OCI-LY1 (cell line): ENCODE measurements at regions not wholly inside any gene's neighbourhood (a gene's known extent, or its start where the extent isn't known, plus 50 kb on each side); places are given as distances from the start of the nearest gene placed in this dataset.

ENCODE experiments used
- H2AFZ ChIP-seq: fragments of 200-600 bp; sonication (generic), shearing (Covaris generic); 2 replicates; pipeline ENCODE4 v1.6.0; 2014; ENCODE audit warnings: antibody characterized with exemption, mild to moderate bottlenecking, low read length
- H3F3A ChIP-seq: fragments of 200-600 bp; sonication (generic), shearing (Covaris generic); 2 replicates; pipeline ENCODE4 v1.6.0; 2014; ENCODE audit warnings: mild to moderate bottlenecking, antibody characterized with exemption, low read length, moderate library complexity; ENCODE audit not compliant: insufficient read depth
- H3K27ac ChIP-seq: fragments of 200-600 bp; sonication (generic); 2 replicates; pipeline ENCODE4 v1.5.1; 2014; ENCODE audit warnings: low read length, mixed run types, mild to moderate bottlenecking, low read depth; ENCODE audit not compliant: poor library complexity, severe bottlenecking
- H3K27me3 ChIP-seq: fragments of 200-600 bp; sonication (generic); 2 replicates; pipeline ENCODE4 v1.6.0; 2014; ENCODE audit warnings: antibody characterized with exemption, mild to moderate bottlenecking, low read length, moderate library complexity; ENCODE audit not compliant: insufficient read depth
- H3K36me3 ChIP-seq: fragments of 200-600 bp; sonication (generic); 2 replicates; pipeline ENCODE4 v1.6.1; 2014; ENCODE audit warnings: mild to moderate bottlenecking, antibody characterized with exemption, low read length, moderate library complexity, mixed read lengths; ENCODE audit not compliant: insufficient read depth
- H3K4me1 ChIP-seq: fragments of 200-600 bp; sonication (generic); 2 replicates; pipeline ENCODE4 v1.5.1; 2014; ENCODE audit warnings: mild to moderate bottlenecking, low read length, moderate library complexity; ENCODE audit not compliant: insufficient read depth, severe bottlenecking
- H3K4me2 ChIP-seq: fragments of 200-600 bp; sonication (generic), shearing (Covaris generic); 2 replicates; pipeline ENCODE4 v1.6.1; 2014; ENCODE audit warnings: low read length
- H3K4me3 ChIP-seq: fragments of 200-600 bp; sonication (generic); 2 replicates; pipeline ENCODE4 v1.5.1; 2014; ENCODE audit warnings: low read length, low read depth, mild to moderate bottlenecking, mixed read lengths; ENCODE audit not compliant: poor library complexity, severe bottlenecking
- H3K79me2 ChIP-seq: fragments of 200-600 bp; shearing (Covaris generic); 2 replicates; pipeline ENCODE4 v1.6.1; 2016; ENCODE audit warnings: mixed run types, low read length, mixed read lengths; ENCODE audit not compliant: insufficient read depth
- H3K9ac ChIP-seq: fragments of 200-600 bp; sonication (generic), shearing (Covaris generic); 2 replicates; pipeline ENCODE4 v1.6.1; 2014; ENCODE audit warnings: mild to moderate bottlenecking, low read length, mixed read lengths
- H3K9me2 ChIP-seq: fragments of 200-600 bp; sonication (generic), shearing (Covaris generic); 2 replicates; pipeline ENCODE4 v1.6.1; 2014; ENCODE audit warnings: low read depth, mild to moderate bottlenecking, low read length, mixed read lengths
- H3K9me3 ChIP-seq: fragments of 200-600 bp; shearing (Covaris generic); 2 replicates; pipeline ENCODE4 v1.6.1; 2014; ENCODE audit warnings: low read length, mixed read lengths
- H4K20me1 ChIP-seq: fragments of 200-600 bp; sonication (generic), shearing (Covaris generic); 2 replicates; pipeline ENCODE4 v1.6.0; 2016; ENCODE audit warnings: mild to moderate bottlenecking, low read length; ENCODE audit not compliant: insufficient read depth
- CTCF ChIP-seq: fragments of 200-600 bp; sonication (generic), shearing (Covaris generic); IDR thresholded peaks from 2 replicates; pipeline ENCODE4 v1.5.1; 2017; ENCODE audit warnings: mild to moderate bottlenecking, antibody characterized with exemption, low read length, moderate library complexity, mixed read lengths
- EZH2 ChIP-seq: fragments of 200-600 bp; sonication (generic), shearing (Covaris generic); IDR thresholded peaks from 2 replicates; pipeline ENCODE4 v1.8.0; 2017; ENCODE audit warnings: borderline replicate concordance, mixed run types, mild to moderate bottlenecking, antibody characterized with exemption, low read length, moderate library complexity, mixed read lengths

GRCh38 chr11:105192115-105192514 lies 52.5 kb upstream of the CARD18 start:
- Histone ChIP-seq H3K27me3 (no peaks in the 10 kb centered on the region), H3K36me3 (no peaks in the 10 kb centered on the region), H3K9ac (no peak overlapping the region), H3K9me3 (no peaks in the 10 kb centered on the region), H3F3A (no peaks in the 10 kb centered on the region), H3K9me2 (no peaks in the 10 kb centered on the region), H3K27ac (no peak overlapping the region), H3K79me2 (no peaks in the 10 kb centered on the region), H4K20me1 (no peaks in the 10 kb centered on the region), H3K4me2 (no peak overlapping the region), H3K4me3 (no peak overlapping the region), H3K4me1 (no peaks in the 10 kb centered on the region), H2AFZ (no peak overlapping the region)
- TF ChIP-seq EZH2, result no peak
- TF ChIP-seq CTCF, result no peak

GRCh38 chr11:105189581-105189980 lies 50.0 kb upstream of the CARD18 start:
- Histone ChIP-seq H3K4me3 (no peak overlapping the region), H3K27me3 (no peaks in the 10 kb centered on the region), H3K4me2 (no peak overlapping the region), H3K27ac (no peak overlapping the region), H4K20me1 (no peaks in the 10 kb centered on the region), H3K4me1 (no peaks in the 10 kb centered on the region), H3K9me3 (no peaks in the 10 kb centered on the region), H3K9ac (no peak overlapping the region), H2AFZ (no peak overlapping the region), H3F3A (no peaks in the 10 kb centered on the region), H3K36me3 (no peaks in the 10 kb centered on the region), H3K9me2 (no peaks in the 10 kb centered on the region), H3K79me2 (no peaks in the 10 kb centered on the region)
- no peak for TF ChIP-seq EZH2
- TF ChIP-seq CTCF, result no peak
